Fibroblast of lung (primary cell): ENCODE measurements at regions not wholly inside any gene's neighbourhood (a gene's known extent, or its start where the extent isn't known, plus 50 kb on each side); places are given as distances from the start of the nearest gene placed in this dataset.

Experiments used
- CTCF ChIP-seq, 2 donors: IDR thresholded peaks in 1 of 2; conservative IDR thresholded peaks in 1 of 2; 1 replicate in 1 of 2; 2 replicates in 1 of 2; pipeline ENCODE4 v1.5.1; 2011 to 2012; ENCODE audit warnings: low read length in 2 of 2, control low read depth in 1 of 2, inconsistent platforms in 1 of 2, low read depth in 1 of 2, mild to moderate bottlenecking in 1 of 2
- EZH2 ChIP-seq: IDR thresholded peaks from 2 replicates; pipeline ENCODE4 v1.5.1; 2012; ENCODE audit warnings: low read length, control low read depth, mild to moderate bottlenecking; ENCODE audit errors: missing control alignments

GRCh38 chr12:58082996-58083395, 141.6 kb downstream of the ATP23 start:
- TF ChIP-seq CTCF (conservative IDR thresholded peaks at IDR 0.05 in 1 of 2, IDR thresholded peaks at IDR 0.05 in 1 of 2; ENCODE audit: low read depth in 1 of 2, low read length in 2 of 2) (no peak), EZH2 (no peak)
